ENCODE measurements at regions not wholly inside any gene's neighbourhood (a gene's known extent, or its start where the extent isn't known, plus 50 kb on each side); places are given as distances from the start of the nearest gene placed in this dataset.

DNA sequence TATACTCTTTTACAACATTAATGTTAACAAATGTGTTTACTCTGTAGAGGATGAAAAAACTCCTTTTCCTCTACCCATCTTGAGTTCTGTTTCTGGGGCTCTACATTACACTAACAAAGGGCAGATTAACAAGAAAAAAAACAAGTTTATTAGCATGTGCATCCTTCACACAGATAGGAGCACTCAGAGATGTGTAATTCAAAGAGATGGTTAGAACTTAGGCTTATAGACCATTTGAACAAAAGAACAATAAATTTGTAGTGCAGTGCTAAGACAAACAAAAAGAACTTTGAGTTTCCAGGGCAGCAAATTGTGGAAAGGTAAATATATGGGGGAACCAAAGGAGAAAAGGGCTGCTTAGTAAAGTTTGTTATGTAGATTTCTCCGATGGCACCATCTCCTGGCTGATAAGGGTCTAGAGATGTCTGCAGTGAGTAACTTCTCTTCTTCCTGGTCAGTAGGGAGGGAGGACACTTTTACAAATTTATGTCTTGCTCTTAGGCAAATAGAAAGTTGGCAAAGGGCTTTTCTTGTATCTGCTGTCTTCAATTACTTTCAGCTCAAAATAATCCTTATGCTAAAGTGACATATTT, 1249.9 kb upstream of the TENM3 start:
- DNase-seq (ENCODE audit: extremely low read depth, low read depth), result no peak
- no peak overlapping the region for H3K4me3 ChIP-seq (replicated peaks; ENCODE audit: low read depth, low read length)
- TF ChIP-seq, protein P1, sequence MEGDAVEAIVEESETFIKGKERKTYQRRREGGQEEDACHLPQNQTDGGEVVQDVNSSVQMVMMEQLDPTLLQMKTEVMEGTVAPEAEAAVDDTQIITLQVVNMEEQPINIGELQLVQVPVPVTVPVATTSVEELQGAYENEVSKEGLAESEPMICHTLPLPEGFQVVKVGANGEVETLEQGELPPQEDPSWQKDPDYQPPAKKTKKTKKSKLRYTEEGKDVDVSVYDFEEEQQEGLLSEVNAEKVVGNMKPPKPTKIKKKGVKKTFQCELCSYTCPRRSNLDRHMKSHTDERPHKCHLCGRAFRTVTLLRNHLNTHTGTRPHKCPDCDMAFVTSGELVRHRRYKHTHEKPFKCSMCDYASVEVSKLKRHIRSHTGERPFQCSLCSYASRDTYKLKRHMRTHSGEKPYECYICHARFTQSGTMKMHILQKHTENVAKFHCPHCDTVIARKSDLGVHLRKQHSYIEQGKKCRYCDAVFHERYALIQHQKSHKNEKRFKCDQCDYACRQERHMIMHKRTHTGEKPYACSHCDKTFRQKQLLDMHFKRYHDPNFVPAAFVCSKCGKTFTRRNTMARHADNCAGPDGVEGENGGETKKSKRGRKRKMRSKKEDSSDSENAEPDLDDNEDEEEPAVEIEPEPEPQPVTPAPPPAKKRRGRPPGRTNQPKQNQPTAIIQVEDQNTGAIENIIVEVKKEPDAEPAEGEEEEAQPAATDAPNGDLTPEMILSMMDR (IDR thresholded peaks at IDR 0.05; ENCODE audit: low read depth, low read length, missing control alignments), result no peak

DNA sequence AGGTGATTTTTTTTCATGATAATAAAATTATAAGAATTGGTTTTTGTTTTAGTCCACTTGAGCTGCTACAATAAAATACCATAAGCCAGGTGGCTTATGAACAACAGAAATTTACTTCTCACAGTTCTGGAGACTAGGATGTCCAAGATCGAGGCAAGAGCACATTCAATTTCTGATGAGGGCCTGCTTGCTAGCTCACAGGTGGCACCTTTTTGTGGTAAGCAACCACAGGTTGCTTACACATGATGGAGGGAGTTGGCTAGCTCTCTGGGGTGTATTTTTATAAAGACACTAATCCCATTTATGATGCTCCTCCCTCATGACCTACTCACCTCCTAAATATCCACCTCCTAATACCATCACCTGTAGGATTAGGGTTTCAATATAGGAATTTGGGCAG, 1248.5 kb upstream of the TENM3 start:
- no peak overlapping the region for H3K4me3 ChIP-seq (replicated peaks; ENCODE audit: low read depth, low read length)
- no peak for DNase-seq (ENCODE audit: extremely low read depth, low read depth)
- TF ChIP-seq, protein P1 (IDR thresholded peaks at IDR 0.05; ENCODE audit: low read depth, low read length, missing control alignments), result no peak

DNA sequence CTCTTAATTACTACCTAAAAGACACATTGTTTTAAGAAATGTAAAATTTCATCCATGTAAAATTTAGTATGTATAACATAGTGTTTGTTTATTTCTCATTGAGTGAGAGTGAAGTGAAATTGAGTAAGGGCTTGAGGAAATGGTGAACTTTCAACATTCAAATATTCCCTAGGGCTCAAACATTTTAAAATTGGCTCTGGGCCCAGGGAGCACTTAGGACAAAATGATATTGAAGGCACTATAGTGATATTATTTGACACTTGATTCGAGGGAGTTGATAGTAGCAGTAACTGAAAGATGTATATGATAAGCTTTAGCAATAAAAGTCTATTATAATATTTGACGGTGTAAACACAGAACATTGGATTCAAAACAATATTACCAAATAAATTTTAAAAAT, 1244.0 kb upstream of the TENM3 start:
- no peak overlapping the region for H3K4me3 ChIP-seq (replicated peaks; ENCODE audit: low read depth, low read length)
- DNase-seq (ENCODE audit: extremely low read depth, low read depth), result no peak
- TF ChIP-seq, protein P1 (IDR thresholded peaks at IDR 0.05; ENCODE audit: low read depth, low read length, missing control alignments), result no peak

DNA sequence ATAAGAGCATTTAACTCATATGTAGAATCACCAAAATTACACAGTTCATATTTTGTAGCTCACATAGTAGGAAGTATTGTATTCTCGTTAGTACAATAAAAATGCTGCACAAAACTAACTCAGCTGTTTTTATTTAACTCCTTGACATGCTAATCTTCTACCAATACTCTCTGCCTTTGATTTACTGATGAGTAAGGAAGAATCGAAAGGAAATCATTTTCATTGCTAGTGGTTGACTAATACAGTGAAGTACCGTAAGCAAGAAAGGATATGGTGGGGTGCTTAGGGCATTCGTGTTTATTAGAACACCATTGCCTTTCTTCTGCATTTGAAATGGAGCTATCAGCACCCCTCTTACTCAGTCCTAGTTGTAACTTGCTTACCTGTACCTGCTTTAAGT, 1239.1 kb upstream of the TENM3 start:
- no peak for DNase-seq (ENCODE audit: extremely low read depth, low read depth)
- TF ChIP-seq, protein P1 (IDR thresholded peaks at IDR 0.05; ENCODE audit: low read depth, low read length, missing control alignments), result no peak
- no peak overlapping the region for H3K4me3 ChIP-seq (replicated peaks; ENCODE audit: low read depth, low read length)

DNA sequence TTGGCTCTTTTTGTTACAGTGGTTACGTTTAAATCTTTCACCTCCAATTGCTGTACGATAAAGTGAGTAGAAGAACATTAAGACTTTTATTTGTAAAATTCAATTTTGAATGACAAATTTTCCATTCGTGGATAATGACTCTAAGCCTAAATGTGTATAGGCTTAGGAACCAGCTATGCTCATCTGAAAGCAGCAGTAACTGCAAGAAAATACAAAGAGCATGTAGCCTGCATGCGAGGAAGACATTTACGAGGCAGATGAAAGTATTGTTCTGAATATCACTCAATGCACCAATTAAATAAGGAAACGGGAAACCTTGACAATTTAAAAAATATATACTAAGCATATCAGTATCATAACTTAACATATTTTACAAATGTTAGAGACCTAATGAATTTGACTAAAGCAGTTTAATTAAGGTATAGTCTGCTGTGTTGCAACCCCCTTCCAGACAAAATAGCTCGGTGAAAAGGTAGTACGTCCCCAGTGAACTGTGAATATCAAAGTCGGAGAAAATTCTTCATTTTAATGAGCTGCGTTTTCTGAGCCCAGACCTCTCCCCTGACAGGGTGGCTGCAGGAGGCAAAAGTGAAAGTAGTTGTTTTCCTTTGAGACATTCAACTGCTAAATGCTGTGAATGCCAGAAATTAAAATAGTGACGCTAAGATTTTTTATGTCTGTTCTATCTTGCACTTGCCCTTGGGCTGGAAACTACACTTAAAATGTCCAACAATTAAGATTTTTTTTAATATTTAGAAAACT, 1236.5 kb upstream of the TENM3 start:
- no peak overlapping the region for H3K4me3 ChIP-seq (replicated peaks; ENCODE audit: low read depth, low read length)
- DNase-seq (ENCODE audit: extremely low read depth, low read depth), result no peak
- TF ChIP-seq, protein P1 (IDR thresholded peaks at IDR 0.05; ENCODE audit: low read depth, low read length, missing control alignments), result no peak

DNA sequence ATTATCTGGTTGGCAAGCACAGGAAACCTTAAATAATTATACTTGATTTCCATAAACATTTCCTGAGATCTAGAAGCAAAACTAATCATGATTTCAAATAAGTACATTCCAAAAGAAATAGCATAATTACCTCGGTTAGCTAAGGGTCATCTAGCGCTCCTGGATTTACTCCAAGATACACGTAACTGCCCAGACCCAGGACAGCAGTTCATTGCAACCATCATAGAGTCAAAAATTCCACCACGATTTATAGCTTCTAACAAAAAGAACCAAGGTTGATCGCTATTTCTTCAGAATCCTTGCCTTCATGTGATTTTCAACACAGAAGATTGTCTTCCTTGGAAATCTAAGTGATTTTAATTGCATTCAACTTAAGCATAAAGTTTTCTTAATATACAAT, 1235.5 kb upstream of the TENM3 start:
- TF ChIP-seq, protein P1 (IDR thresholded peaks at IDR 0.05; ENCODE audit: low read depth, low read length, missing control alignments), result no peak

More for the DNA sequence above, 1235.5 kb upstream of the TENM3 start:
- DNase-seq (ENCODE audit: extremely low read depth, low read depth), result no peak
- no peak overlapping the region for H3K4me3 ChIP-seq (replicated peaks; ENCODE audit: low read depth, low read length)

Measured in HFF-Myc (cell line).